NOMO-1 treated with dmso at 0.1 percent for 144 hours (cell line): ENCODE measurements at regions not wholly inside any gene's neighbourhood (a gene's known extent, or its start where the extent isn't known, plus 50 kb on each side); places are given as distances from the start of the nearest gene placed in this dataset.

Experiments used
- DNase-seq: peaks from one replicate; lab custom pipeline; 2025; ENCODE audit not compliant: unreplicated experiment; lab: John Stamatoyannopoulos, UW

GRCh38 chr5:125575891-125576505 lies 829.6 kb upstream of the ZNF608 start:
- DNase-seq = no peak

DNA sequence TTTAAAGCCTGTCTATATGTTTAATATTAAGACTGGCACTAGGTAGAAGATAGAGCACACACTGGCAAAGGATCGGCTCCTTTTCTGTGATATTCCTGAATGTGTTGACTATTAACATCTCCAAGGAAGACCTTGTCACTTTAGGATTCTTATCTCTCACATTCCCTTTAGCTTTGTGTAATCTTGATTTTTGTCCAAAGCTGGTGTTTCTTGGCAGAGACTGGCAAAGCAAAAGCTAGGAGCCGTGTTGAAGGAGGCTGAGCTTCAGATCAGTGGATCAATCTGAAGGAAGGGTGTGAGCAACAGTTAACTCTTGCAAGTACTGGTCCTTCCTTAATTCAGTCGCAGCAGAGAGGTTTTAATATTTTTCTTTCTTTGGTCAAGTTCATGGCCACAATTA lies 830.4 kb upstream of the ZNF608 start:
- no peak for DNase-seq

GRCh38 chr5:125578551-125578950 lies 832.1 kb upstream of the ZNF608 start:
- DNase-seq = no peak

GRCh38 chr5:125579182-125579581 lies 832.7 kb upstream of the ZNF608 start:
- no peak for DNase-seq

- DNase-seq = no peak
Observed at GRCh38 chr5:125581311-125581710, 834.9 kb upstream of the ZNF608 start.

DNA sequence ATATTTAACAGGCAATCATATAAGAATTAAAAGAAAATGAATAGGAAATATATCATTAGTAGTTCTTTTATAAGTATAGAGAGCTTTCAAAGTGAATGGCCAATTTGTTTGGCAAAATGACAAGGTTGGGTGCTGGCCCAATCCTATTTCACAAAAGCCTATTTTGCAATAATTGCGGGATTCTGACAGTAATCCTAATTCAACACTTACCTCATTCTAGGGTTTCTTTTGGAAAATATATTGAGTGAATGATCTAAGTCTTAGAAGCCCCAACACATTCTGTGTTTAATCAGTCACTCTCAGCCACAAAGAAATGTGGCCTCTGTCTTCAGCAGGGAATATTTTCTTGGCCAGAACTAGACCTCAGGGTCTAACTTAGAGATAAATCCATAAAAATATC lies 835.9 kb upstream of the ZNF608 start:
- DNase-seq = no peak

DNA sequence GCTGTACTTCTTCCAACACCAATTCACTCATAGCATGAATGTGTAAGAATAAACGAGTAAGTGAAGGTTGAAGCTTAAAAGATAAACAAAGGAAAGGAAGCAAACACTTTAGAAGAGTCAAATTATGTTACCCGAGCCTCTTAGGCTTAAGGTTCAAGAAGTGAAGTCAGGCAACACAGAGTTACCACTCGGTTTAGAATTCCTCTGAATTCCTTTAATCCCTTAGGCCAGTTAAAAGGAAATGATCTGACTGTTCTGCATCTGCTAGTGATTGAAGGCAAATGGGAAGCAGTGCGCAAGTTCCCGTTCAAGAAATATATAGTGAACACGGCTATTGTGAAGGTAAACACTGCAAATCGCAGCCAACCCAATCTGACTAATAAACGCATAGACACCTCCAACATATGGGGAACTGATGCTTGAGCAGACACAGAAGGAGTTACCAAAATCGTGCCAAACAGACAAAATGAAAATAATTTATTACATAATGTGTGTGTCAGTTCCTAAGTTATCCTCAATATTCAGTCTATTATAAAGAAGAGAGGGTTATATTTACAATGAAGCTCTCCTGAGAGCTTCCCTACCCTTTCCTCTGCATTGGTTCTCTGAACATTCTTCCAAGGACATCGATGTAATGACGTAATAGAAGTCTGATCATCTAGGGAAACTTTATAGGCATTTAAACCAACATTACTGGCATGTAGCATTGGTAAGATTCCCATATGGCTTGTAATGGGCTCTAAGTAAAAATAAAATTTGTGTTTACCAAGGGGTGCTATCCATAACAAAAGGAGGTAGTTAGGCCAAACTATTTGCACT lies 837.1 kb upstream of the ZNF608 start:
- DNase-seq = no peak

GRCh38 chr5:125584140-125584520 lies 837.7 kb upstream of the ZNF608 start:
- no peak for DNase-seq

- DNase-seq = no peak
Observed at GRCh38 chr5:125587631-125588030, 835.6 kb upstream of the GRAMD2B start.

- DNase-seq = no peak
Observed at GRCh38 chr5:125592856-125593255, 830.4 kb upstream of the GRAMD2B start.

DNA sequence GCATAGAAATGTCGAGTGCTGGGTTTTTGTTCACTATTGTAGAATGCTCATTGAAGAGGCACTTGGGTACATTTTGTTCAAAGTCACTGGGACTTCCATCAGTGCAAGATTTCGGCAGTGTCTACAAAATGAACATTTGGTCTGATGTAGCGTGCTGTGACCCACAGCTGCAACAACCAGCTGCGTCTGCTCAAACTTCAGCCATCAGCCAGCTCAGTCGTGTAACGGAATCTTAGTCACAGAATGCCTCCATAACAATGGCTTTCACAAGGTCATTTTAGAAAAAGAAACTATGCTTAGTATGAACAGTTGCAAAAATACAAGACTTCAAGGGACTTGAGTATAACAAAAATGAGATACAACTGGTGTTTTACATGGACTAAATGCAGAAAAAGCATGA lies 828.1 kb upstream of the GRAMD2B start:
- DNase-seq = no peak

GRCh38 chr5:125595845-125596244 lies 827.4 kb upstream of the GRAMD2B start:
- no peak for DNase-seq

GRCh38 chr5:125597338-125597737 lies 825.9 kb upstream of the GRAMD2B start:
- DNase-seq = no peak

GRCh38 chr5:125600559-125600958 lies 822.6 kb upstream of the GRAMD2B start:
- no peak for DNase-seq

DNA sequence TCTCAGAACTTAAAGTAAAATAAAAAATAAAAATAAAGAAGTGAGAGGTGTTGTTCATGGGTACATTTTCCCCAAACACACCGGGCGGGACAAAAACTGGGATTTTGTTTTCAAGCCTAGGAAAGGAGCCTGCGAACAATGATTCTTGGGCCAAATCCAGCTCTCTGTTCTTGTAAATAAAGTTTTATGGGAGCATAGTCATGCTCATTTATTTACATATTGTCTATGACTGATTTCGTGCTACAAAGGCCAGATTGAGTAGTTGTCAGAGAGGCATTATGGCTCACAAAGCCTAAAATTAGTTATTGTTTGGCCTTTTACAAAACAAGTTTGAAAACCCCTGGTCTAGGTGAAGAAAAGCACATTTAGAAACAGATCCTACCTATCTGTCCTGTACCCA lies 821.0 kb upstream of the GRAMD2B start:
- no peak for DNase-seq

DNA sequence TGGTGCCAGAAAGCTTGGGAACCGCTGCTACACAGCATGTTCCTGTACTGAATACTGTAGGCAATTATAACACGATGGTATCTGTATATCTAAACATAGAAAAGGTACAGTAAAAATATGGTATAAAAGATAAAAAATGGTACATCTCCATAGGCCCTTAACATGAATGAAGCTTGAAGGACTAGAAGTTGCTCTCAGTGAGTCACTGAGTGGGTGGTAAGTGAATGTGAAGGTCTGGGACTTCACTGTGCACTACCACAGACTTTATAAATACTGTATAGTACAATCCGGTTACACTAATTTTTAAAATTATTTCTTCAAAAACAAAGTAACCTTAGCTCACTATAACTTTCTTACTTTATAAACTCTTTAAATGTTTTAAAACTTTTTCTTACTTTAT lies 819.9 kb upstream of the GRAMD2B start:
- no peak for DNase-seq

DNA sequence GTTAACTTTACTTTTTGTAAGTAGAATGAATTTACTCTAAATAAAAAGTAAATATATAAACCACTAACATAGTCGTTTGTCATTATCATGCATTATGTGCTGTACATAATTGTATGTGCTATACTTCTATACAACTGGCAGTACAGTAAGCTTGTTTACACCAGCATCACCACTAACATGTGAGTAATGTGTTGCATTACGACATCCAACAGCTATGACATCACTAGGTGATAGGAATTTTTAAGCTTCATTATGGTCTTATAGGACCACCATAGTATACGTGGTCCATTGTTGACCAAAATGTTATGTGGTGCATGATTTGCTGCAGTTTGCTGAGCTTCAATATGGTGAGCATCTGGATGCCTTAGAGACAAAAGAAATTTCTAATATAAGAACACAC lies 819.1 kb upstream of the GRAMD2B start:
- DNase-seq = no peak

- no peak for DNase-seq
Observed at GRCh38 chr5:125607018-125607417, 816.2 kb upstream of the GRAMD2B start.

DNA sequence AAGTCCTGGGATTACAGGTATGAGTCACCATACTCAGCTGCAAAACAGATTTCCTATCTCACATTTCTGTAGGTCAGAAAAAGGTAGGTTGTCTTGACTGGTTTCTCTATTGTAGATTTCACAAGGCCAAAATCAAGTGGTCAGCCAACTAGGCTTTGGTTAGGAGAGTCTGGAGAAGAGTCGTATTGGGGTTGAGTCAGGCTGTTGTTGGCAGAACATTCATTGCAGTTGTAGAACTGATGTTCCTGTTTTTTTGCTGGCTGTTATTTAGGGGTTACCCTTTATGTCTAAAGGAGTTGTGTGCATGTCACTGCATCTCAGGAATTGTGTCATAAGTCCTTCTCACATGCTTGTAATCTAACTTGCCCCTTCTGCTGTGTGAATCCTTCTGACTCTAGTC lies 814.2 kb upstream of the GRAMD2B start:
- no peak for DNase-seq

GRCh38 chr5:125610892-125611291 lies 812.3 kb upstream of the GRAMD2B start:
- no peak for DNase-seq

GRCh38 chr5:125611541-125611940 lies 811.7 kb upstream of the GRAMD2B start:
- no peak for DNase-seq

GRCh38 chr5:125612181-125612721 lies 811.0 kb upstream of the GRAMD2B start:
- no peak for DNase-seq

GRCh38 chr5:125612776-125613175 lies 810.4 kb upstream of the GRAMD2B start:
- no peak for DNase-seq
